HCT116 (cell line): ENCODE measurements at regions not wholly inside any gene's neighbourhood (a gene's known extent, or its start where the extent isn't known, plus 50 kb on each side); places are given as distances from the start of the nearest gene placed in this dataset.

ENCODE experiments used
- ATF3 ChIP-seq: IDR thresholded peaks from 2 replicates; pipeline ENCODE4 v1.6.1; 2012
- CBX3 ChIP-seq: IDR thresholded peaks from 2 replicates; pipeline ENCODE4 v1.6.1; 2012; ENCODE audit warnings: low read depth
- CTCF ChIP-seq, 3 experiments: fragments of 200-600 bp in 1 of 3; sonication (generic) in 1 of 3; IDR thresholded peaks in 2 of 3; conservative IDR thresholded peaks in 1 of 3; 2 replicates each; pipeline ENCODE4 v1.5.1; 2012 to 2017; ENCODE audit warnings: low read depth in 2 of 3, low read length in 2 of 3, antibody characterized with exemption in 1 of 3, borderline replicate concordance in 1 of 3, control low read depth in 1 of 3, mild to moderate bottlenecking in 1 of 3, mixed read lengths in 1 of 3, mixed run types in 1 of 3, moderate library complexity in 1 of 3; ENCODE audit not compliant: insufficient read depth in 1 of 3
- EZH2 ChIP-seq: fragments of 200-600 bp; sonication (generic); IDR thresholded peaks from 2 replicates; pipeline ENCODE4 v1.6.1; 2017; ENCODE audit warnings: antibody characterized with exemption, mixed run types
- FOSL1 ChIP-seq: IDR thresholded peaks from 2 replicates; pipeline ENCODE4 v1.6.1; 2012; ENCODE audit warnings: low read depth
- MAX ChIP-seq: IDR thresholded peaks from 2 replicates; pipeline ENCODE4 v1.6.1; 2012
- POLR2A ChIP-seq: IDR thresholded peaks from 2 replicates; pipeline ENCODE4 v1.7.0; 2011; ENCODE audit warnings: borderline replicate concordance; ENCODE audit not compliant: insufficient read depth, insufficient read length; ENCODE audit errors: extremely low read depth
- POLR2AphosphoS5 ChIP-seq: IDR thresholded peaks from 2 replicates; pipeline ENCODE4 v1.6.1; 2011; ENCODE audit warnings: mild to moderate bottlenecking, low read depth, low read length, moderate library complexity
- RAD21 ChIP-seq: IDR thresholded peaks from 2 replicates; pipeline ENCODE4 v1.6.1; 2012; ENCODE audit warnings: low read depth, mild to moderate bottlenecking
- SIN3A ChIP-seq: IDR thresholded peaks from 2 replicates; pipeline ENCODE4 v1.6.1; 2012; ENCODE audit warnings: low read depth
- SP1 ChIP-seq: IDR thresholded peaks from 2 replicates; pipeline ENCODE4 v1.6.1; 2012; ENCODE audit warnings: low read depth
- YY1 ChIP-seq: IDR thresholded peaks from 2 replicates; pipeline ENCODE4 v1.6.1; 2011; ENCODE audit warnings: low read length, low read depth, moderate library complexity, mild to moderate bottlenecking; ENCODE audit not compliant: insufficient replicate concordance; ENCODE audit errors: extremely low read depth

GRCh38 chr4:111698361-111698760 is 446.9 kb upstream of the FAM241A start:
- no peak for TF ChIP-seq EZH2
- TF ChIP-seq MAX, result no peak
- no peak for TF ChIP-seq CTCF (IDR thresholded peaks at IDR 0.05 in 2 of 3, conservative IDR thresholded peaks at IDR 0.05 in 1 of 3; ENCODE audit: borderline replicate concordance in 1 of 3, insufficient read depth in 1 of 3, low read depth in 2 of 3, low read length in 2 of 3)
- no peak for TF ChIP-seq RAD21
- no peak for TF ChIP-seq POLR2A
- TF ChIP-seq FOSL1, result no peak
- no peak for TF ChIP-seq POLR2AphosphoS5
- no peak for TF ChIP-seq SIN3A
- TF ChIP-seq ATF3, result no peak
- TF ChIP-seq SP1, result no peak
- TF ChIP-seq CBX3, result no peak
- TF ChIP-seq YY1, result no peak
